NB4 (cell line): ENCODE measurements at regions not wholly inside any gene's neighbourhood (a gene's known extent, or its start where the extent isn't known, plus 50 kb on each side); places are given as distances from the start of the nearest gene placed in this dataset.

Source experiments
- CTCF ChIP-seq: IDR thresholded peaks from one replicate; pipeline ENCODE4 v1.5.1; 2012; ENCODE audit warnings: low read depth, low read length
- MYC ChIP-seq: IDR thresholded peaks from 2 replicates; pipeline ENCODE4 v1.6.1; 2011; ENCODE audit warnings: low read depth, low read length

GRCh38 chr9:87214991-87215390 lies 267.7 kb upstream of the GAS1 start:
- TF ChIP-seq CTCF = no peak
- TF ChIP-seq MYC = no peak
